CD14-positive monocyte (primary cell): ENCODE measurements at regions not wholly inside any gene's neighbourhood (a gene's known extent, or its start where the extent isn't known, plus 50 kb on each side); places are given as distances from the start of the nearest gene placed in this dataset.

Experiments used
- DNase-seq, 3 donors: peaks; one replicate each; pipeline ENCODE4 v3.0.0-alpha.2; 2011 to 2022
- H2AFZ ChIP-seq: 2 replicates; pipeline ENCODE4 v1.6.0; 2012; ENCODE audit warnings: mild to moderate bottlenecking, low read depth, low read length, inconsistent platforms; ENCODE audit not compliant: insufficient read depth, poor library complexity, severe bottlenecking
- H3K27ac ChIP-seq, 2 donors: 1 replicate in 1 of 2; 2 replicates in 1 of 2; pipeline ENCODE4 v1.5.1; 2012 to 2013; ENCODE audit warnings: low read length in 2 of 2, control low read depth in 1 of 2, inconsistent platforms in 1 of 2, low read depth in 1 of 2, mild to moderate bottlenecking in 1 of 2
- H3K27me3 ChIP-seq, 2 donors: one replicate each; pipeline versions ENCODE4 v1.6.0 to v1.6.1; 2011 to 2013; ENCODE audit warnings: low read length in 2 of 2; ENCODE audit not compliant: control insufficient read depth in 2 of 2, insufficient read depth in 2 of 2
- H3K36me3 ChIP-seq, 2 donors: replicated peaks in 1 of 2; 1 replicate in 1 of 2; 2 replicates in 1 of 2; pipeline versions ENCODE4 v1.5.1 to v1.6.1; 2012 to 2013; ENCODE audit warnings: low read length in 2 of 2, control low read depth in 1 of 2, inconsistent platforms in 1 of 2, mild to moderate bottlenecking in 1 of 2; ENCODE audit not compliant: insufficient read depth in 2 of 2, control insufficient read depth in 1 of 2
- H3K4me1 ChIP-seq, 2 donors: 1 replicate in 1 of 2; 2 replicates in 1 of 2; pipeline versions ENCODE4 v1.5.1 to v1.6.1; 2012 to 2013; ENCODE audit warnings: low read length in 2 of 2, control low read depth in 1 of 2, inconsistent platforms in 1 of 2, mild to moderate bottlenecking in 1 of 2, moderate library complexity in 1 of 2; ENCODE audit not compliant: insufficient read depth in 2 of 2, control insufficient read depth in 1 of 2
- H3K4me2 ChIP-seq: replicated peaks from 2 replicates; pipeline ENCODE3; 2012; ENCODE audit warnings: low read length, moderate library complexity, mild to moderate bottlenecking; ENCODE audit not compliant: poor library complexity, severe bottlenecking; ENCODE audit errors: extremely low read depth
- H3K4me3 ChIP-seq, 3 experiments: fragments of 200-600 bp in 1 of 3; sonication (generic) in 1 of 3; replicated peaks in 1 of 3; 1 replicate in 2 of 3; 2 replicates in 1 of 3; pipeline ENCODE4 v1.5.1; 2011 to 2013; ENCODE audit warnings: low read length in 3 of 3, mild to moderate bottlenecking in 3 of 3, control low read depth in 2 of 3, low read depth in 2 of 3, inconsistent platforms in 1 of 3, moderate library complexity in 1 of 3
- H3K79me2 ChIP-seq: 2 replicates; pipeline ENCODE4 v1.6.0; 2012; ENCODE audit warnings: mild to moderate bottlenecking, control low read depth, inconsistent platforms, low read length, moderate library complexity; ENCODE audit not compliant: insufficient read depth
- H3K9ac ChIP-seq: 2 replicates; pipeline ENCODE4 v1.6.0; 2017; ENCODE audit warnings: low read length, mild to moderate bottlenecking; ENCODE audit not compliant: insufficient read depth, poor library complexity, severe bottlenecking
- H3K9me3 ChIP-seq, 2 donors: replicated peaks in 1 of 2; 1 replicate in 1 of 2; 2 replicates in 1 of 2; pipeline versions ENCODE4 v1.5.1 to v1.6.1; 2012 to 2013; ENCODE audit warnings: low read length in 2 of 2, control low read depth in 1 of 2; ENCODE audit not compliant: control insufficient read depth in 1 of 2, insufficient read depth in 1 of 2
- H4K20me1 ChIP-seq: 2 replicates; pipeline ENCODE4 v1.6.0; 2012; ENCODE audit warnings: mild to moderate bottlenecking, low read length, control low read depth, moderate library complexity; ENCODE audit not compliant: insufficient read depth
- H3K27ac Mint-ChIP-seq, 7 donors: one replicate each; pipeline ENCODE4 v1.8.0; 2020; ENCODE audit warnings: mild to moderate bottlenecking in 7 of 7, mixed read lengths in 7 of 7, moderate library complexity in 6 of 7, inconsistent platforms in 2 of 7
- H3K27me3 Mint-ChIP-seq, 3 donors: one replicate each; pipeline ENCODE4 v1.8.0; 2021 to 2022; ENCODE audit warnings: low read depth in 3 of 3, mild to moderate bottlenecking in 3 of 3, mixed read lengths in 3 of 3, moderate library complexity in 3 of 3, inconsistent platforms in 1 of 3
- H3K36me3 Mint-ChIP-seq, 2 donors: one replicate each; pipeline ENCODE4 v1.8.0; 2020; ENCODE audit warnings: mixed read lengths in 2 of 2, inconsistent platforms in 1 of 2, mild to moderate bottlenecking in 1 of 2
- H3K4me1 Mint-ChIP-seq: one replicate; pipeline ENCODE4 v1.8.0; 2020; ENCODE audit warnings: mild to moderate bottlenecking, mixed read lengths
- H3K4me3 Mint-ChIP-seq, 2 donors: one replicate each; pipeline ENCODE4 v1.8.0; 2020; ENCODE audit warnings: mild to moderate bottlenecking in 2 of 2, mixed read lengths in 2 of 2, moderate library complexity in 1 of 2
- H3K9me3 Mint-ChIP-seq, 7 donors: one replicate each; pipeline ENCODE4 v1.8.0; 2020 to 2022; ENCODE audit warnings: mixed read lengths in 7 of 7, mild to moderate bottlenecking in 6 of 7, moderate library complexity in 6 of 7, inconsistent platforms in 2 of 7
- WGBS: methylation state at CpG from one replicate; pipeline ENCODE4 v1.1.5; 2013; ENCODE audit warnings: missing lambda C conversion rate; ENCODE audit not compliant: insufficient coverage; 5-methylcytosine and 5-hydroxymethylcytosine counted together
- intact Hi-C, 2 donors: fragments of 100-400 bp; cut with micrococcal nuclease; formaldehyde crosslinking; loops; one replicate each; pipeline versions ENCODE4 v1.15.0 to v1.15.1; 2023
- TF ChIP-seq, protein P1 (sequence below): fragments of 200-600 bp; IDR thresholded peaks from one replicate; pipeline ENCODE4 v1.8.0; 2022; ENCODE audit warnings: antibody characterized with exemption, mild to moderate bottlenecking

GRCh38 chr4:79185526-79186045 is 140.3 kb downstream of the NAA11 start:
- peaks cover 3 to 15% (median 13%) of the 10 kb centered on the region in 7 donors for H3K9me3 Mint-ChIP-seq
- WGBS: no CpG with 5 or more reads among the region's 3 CpGs
- H3K79me2 ChIP-seq: no peaks in the 10 kb centered on the region
- DNase-seq: no peak
- H3K27me3 Mint-ChIP-seq: peaks cover 0 to 1% (median 0%) of the 10 kb centered on the region in 3 donors
- H3K36me3 ChIP-seq: no peaks in the 10 kb centered on the region
- H3K9ac ChIP-seq: no peak overlapping the region
- no peak overlapping the region for H3K4me3 Mint-ChIP-seq
- no peaks in the 10 kb centered on the region for H3K4me1 Mint-ChIP-seq
- H3K27me3 ChIP-seq: no peaks in the 10 kb centered on the region
- no peaks in the 10 kb centered on the region for H4K20me1 ChIP-seq
- peaks cover 0 to 8% of the 10 kb centered on the region in 2 donors for H3K9me3 ChIP-seq
- no peaks in the 10 kb centered on the region for H3K36me3 Mint-ChIP-seq
- no peak overlapping the region for H3K4me2 ChIP-seq
- intact Hi-C loops: no loop called here
- no peak overlapping the region for H3K4me3 ChIP-seq
- no peak overlapping the region for H2AFZ ChIP-seq
- H3K27ac Mint-ChIP-seq: no peak overlapping the region
- H3K27ac ChIP-seq: no peak overlapping the region
- TF ChIP-seq, protein P1, sequence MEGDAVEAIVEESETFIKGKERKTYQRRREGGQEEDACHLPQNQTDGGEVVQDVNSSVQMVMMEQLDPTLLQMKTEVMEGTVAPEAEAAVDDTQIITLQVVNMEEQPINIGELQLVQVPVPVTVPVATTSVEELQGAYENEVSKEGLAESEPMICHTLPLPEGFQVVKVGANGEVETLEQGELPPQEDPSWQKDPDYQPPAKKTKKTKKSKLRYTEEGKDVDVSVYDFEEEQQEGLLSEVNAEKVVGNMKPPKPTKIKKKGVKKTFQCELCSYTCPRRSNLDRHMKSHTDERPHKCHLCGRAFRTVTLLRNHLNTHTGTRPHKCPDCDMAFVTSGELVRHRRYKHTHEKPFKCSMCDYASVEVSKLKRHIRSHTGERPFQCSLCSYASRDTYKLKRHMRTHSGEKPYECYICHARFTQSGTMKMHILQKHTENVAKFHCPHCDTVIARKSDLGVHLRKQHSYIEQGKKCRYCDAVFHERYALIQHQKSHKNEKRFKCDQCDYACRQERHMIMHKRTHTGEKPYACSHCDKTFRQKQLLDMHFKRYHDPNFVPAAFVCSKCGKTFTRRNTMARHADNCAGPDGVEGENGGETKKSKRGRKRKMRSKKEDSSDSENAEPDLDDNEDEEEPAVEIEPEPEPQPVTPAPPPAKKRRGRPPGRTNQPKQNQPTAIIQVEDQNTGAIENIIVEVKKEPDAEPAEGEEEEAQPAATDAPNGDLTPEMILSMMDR: no peak
- H3K4me1 ChIP-seq: no peaks in the 10 kb centered on the region

DNA sequence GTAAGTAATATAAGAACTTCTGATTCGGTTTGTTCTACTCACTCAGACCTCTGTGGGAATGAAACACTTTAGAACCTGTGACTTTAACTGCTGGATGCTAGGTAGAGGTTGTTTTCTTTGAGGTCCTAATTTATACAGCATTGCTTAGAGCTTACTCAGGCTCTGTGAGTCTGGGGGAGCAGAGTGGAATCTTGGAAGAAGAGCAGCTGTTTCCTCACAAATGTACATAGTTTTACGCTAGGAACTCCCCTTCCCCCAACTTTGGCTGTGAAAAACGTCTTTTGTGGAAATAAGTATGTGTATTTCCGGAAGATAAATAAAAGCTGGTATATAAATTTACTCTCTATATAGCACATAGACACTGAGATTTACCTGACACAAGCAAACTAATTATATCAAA is 141.4 kb downstream of the NAA11 start:
- intact Hi-C loops: no loop called here
- DNase-seq: no peak
- Histone ChIP-seq H3K4me3 (no peak overlapping the region), H3K36me3 (no peaks in the 10 kb centered on the region), H3K9me3 (peaks cover 0 to 8% of the 10 kb centered on the region in 2 donors), H3K4me1 (no peaks in the 10 kb centered on the region), H2AFZ (no peak overlapping the region), H3K4me2 (no peak overlapping the region), H3K27me3 (no peaks in the 10 kb centered on the region), H4K20me1 (no peaks in the 10 kb centered on the region), H3K27ac (no peak overlapping the region), H3K9ac (no peak overlapping the region), H3K79me2 (no peaks in the 10 kb centered on the region)
- H3K27me3 Mint-ChIP-seq: peaks cover 0 to 5% (median 0%) of the 10 kb centered on the region in 3 donors
- no peaks in the 10 kb centered on the region for H3K4me1 Mint-ChIP-seq
- no CpG with 5 or more reads among the region's 4 CpGs for WGBS
- no peak overlapping the region for H3K4me3 Mint-ChIP-seq
- H3K9me3 Mint-ChIP-seq: peaks cover 6 to 18% (median 14%) of the 10 kb centered on the region in 7 donors
- TF ChIP-seq, protein P1: no peak
- no peak overlapping the region for H3K27ac Mint-ChIP-seq
- H3K36me3 Mint-ChIP-seq: no peaks in the 10 kb centered on the region
